SK-N-SH (cell line): ENCODE measurements at regions not wholly inside any gene's neighbourhood (a gene's known extent, or its start where the extent isn't known, plus 50 kb on each side); places are given as distances from the start of the nearest gene placed in this dataset.

ENCODE experiments used
- CTCF ChIA-PET: fragments of 300-600, 350-600 bp; formaldehyde crosslinking; extraction: SDS; loops from one replicate; lab custom pipeline; 2021; lab: Yijun Ruan, JAX
- POLR2A ChIA-PET: fragments of 350-600 bp; sonication (Branson Sonifier 250); formaldehyde crosslinking; extraction: SDS; loops from one replicate; lab custom pipeline; 2020; ENCODE audit warnings: antibody characterized with exemption, inconsistent platforms; lab: Yijun Ruan, JAX
- DNase-seq: peaks from one replicate; pipeline ENCODE4 v3.0.0; 2012
- H2AFZ ChIP-seq: fragments of 200-600 bp; sonication (generic); 2 replicates; pipeline ENCODE4 v1.8.1; 2016; ENCODE audit warnings: antibody characterized with exemption, mild to moderate bottlenecking, low read depth
- H3F3A ChIP-seq: fragments of 200-600 bp; sonication (generic); replicated peaks from 2 replicates; pipeline ENCODE3; 2016; ENCODE audit warnings: antibody characterized with exemption, mild to moderate bottlenecking; ENCODE audit not compliant: insufficient read depth
- H3K27ac ChIP-seq, 2 experiments: fragments of 200-500 bp in 1 of 2; fragments of 200-600 bp in 1 of 2; sonication (Bioruptor generic) in 1 of 2; sonication (generic), shearing (Covaris generic) in 1 of 2; 2 replicates each; pipeline versions ENCODE4 v1.5.1 to v1.6.1; 2014 to 2016; ENCODE audit warnings: low read depth in 2 of 2, inconsistent platforms in 1 of 2, low read length in 1 of 2, mild to moderate bottlenecking in 1 of 2, mixed read lengths in 1 of 2
- H3K27me3 ChIP-seq: fragments of 200-600 bp; sonication (generic), shearing (Covaris generic); 2 replicates; pipeline ENCODE4 v1.6.1; 2016; ENCODE audit warnings: mixed run types; ENCODE audit not compliant: insufficient read depth
- H3K36me3 ChIP-seq, 2 experiments: fragments of 200-500 bp in 1 of 2; fragments of 200-600 bp in 1 of 2; sonication (Bioruptor generic) in 1 of 2; sonication (generic) in 1 of 2; replicated peaks in 1 of 2; 2 replicates each; pipeline versions ENCODE3 to v1.5.1; 2014 to 2016; ENCODE audit warnings: low read length in 1 of 2, mild to moderate bottlenecking in 1 of 2; ENCODE audit not compliant: insufficient read depth in 2 of 2, control insufficient read depth in 1 of 2
- H3K4me1 ChIP-seq, 2 experiments: fragments of 200-500 bp in 1 of 2; fragments of 200-600 bp in 1 of 2; sonication (Bioruptor generic) in 1 of 2; sonication (generic), shearing (Covaris generic) in 1 of 2; 2 replicates each; pipeline versions ENCODE4 v1.5.1 to v1.6.1; 2014 to 2016; ENCODE audit warnings: low read depth in 1 of 2, low read length in 1 of 2, mixed run types in 1 of 2; ENCODE audit not compliant: insufficient read depth in 2 of 2, control insufficient read depth in 1 of 2
- H3K4me2 ChIP-seq: fragments of 200-600 bp; sonication (generic), shearing (Covaris generic); 2 replicates; pipeline ENCODE4 v1.6.1; 2017; ENCODE audit warnings: mixed run types
- H3K4me3 ChIP-seq, 2 experiments: fragments of 200-500 bp in 1 of 2; fragments of 200-600 bp in 1 of 2; sonication (Bioruptor generic) in 1 of 2; sonication (generic), shearing (Covaris generic) in 1 of 2; 2 replicates each; pipeline versions ENCODE4 v1.5.1 to v1.8.1; 2014 to 2016; ENCODE audit warnings: low read depth in 2 of 2, inconsistent platforms in 1 of 2, low read length in 1 of 2, mild to moderate bottlenecking in 1 of 2, mixed read lengths in 1 of 2, moderate library complexity in 1 of 2
- H3K79me2 ChIP-seq: fragments of 200-600 bp; sonication (generic); 2 replicates; pipeline ENCODE4 v1.8.1; 2017; ENCODE audit warnings: mild to moderate bottlenecking; ENCODE audit not compliant: insufficient read depth
- H3K9ac ChIP-seq: fragments of 200-600 bp; sonication (generic); 2 replicates; pipeline ENCODE4 v1.6.1; 2017; ENCODE audit warnings: mixed run types
- H3K9me2 ChIP-seq: fragments of 200-600 bp; sonication (generic); 2 replicates; pipeline ENCODE4 v1.6.1; 2017; ENCODE audit warnings: mixed run types
- H3K9me3 ChIP-seq: fragments of 200-600 bp; sonication (generic); 2 replicates; pipeline ENCODE4 v1.6.1; 2017; ENCODE audit warnings: mixed run types, mild to moderate bottlenecking, moderate library complexity
- H4K20me1 ChIP-seq: fragments of 200-600 bp; sonication (generic); 2 replicates; pipeline ENCODE4 v1.6.1; 2017; ENCODE audit warnings: mild to moderate bottlenecking, mixed run types; ENCODE audit not compliant: insufficient read depth
- FOSL2 ChIP-seq: IDR thresholded peaks from 2 replicates; pipeline ENCODE4 v1.4.0; 2012; ENCODE audit warnings: low read depth, mild to moderate bottlenecking, moderate library complexity, borderline replicate concordance
- FOXJ3 ChIP-seq: sonication (generic); formaldehyde crosslinking; IDR thresholded peaks from 2 replicates; pipeline ENCODE4 v1.5.1; 2020; ENCODE audit warnings: mild to moderate bottlenecking, missing genetic modification reagents
- FOXM1 ChIP-seq: IDR thresholded peaks from 2 replicates; pipeline ENCODE4 v1.4.0; 2012; ENCODE audit warnings: low read depth, mild to moderate bottlenecking
- MXI1 ChIP-seq: IDR thresholded peaks from 2 replicates; pipeline ENCODE4 v1.6.1; 2012; ENCODE audit warnings: mild to moderate bottlenecking, low read depth, low read length, improper control_type of control experiment
- NFIC ChIP-seq: IDR thresholded peaks from 2 replicates; pipeline ENCODE4 v1.4.0; 2012; ENCODE audit warnings: borderline replicate concordance
- PBX3 ChIP-seq: IDR thresholded peaks from 2 replicates; pipeline ENCODE4; 2012
- POLR2AphosphoS5 ChIP-seq: IDR thresholded peaks from 2 replicates; pipeline ENCODE4 v1.6.1; 2012; ENCODE audit warnings: low read depth, low read length
- RAD21 ChIP-seq: IDR thresholded peaks from 2 replicates; pipeline ENCODE4 v1.6.1; 2012; ENCODE audit warnings: mild to moderate bottlenecking, low read length
- RFX5 ChIP-seq: IDR thresholded peaks from 2 replicates; pipeline ENCODE4 v1.6.1; 2012; ENCODE audit warnings: mild to moderate bottlenecking, improper control_type of control experiment, low read length
- RXRA ChIP-seq: IDR thresholded peaks from 2 replicates; pipeline ENCODE4 v1.4.0; 2012; ENCODE audit warnings: low read depth, mild to moderate bottlenecking, borderline replicate concordance
- TCF12 ChIP-seq: IDR thresholded peaks from 2 replicates; pipeline ENCODE4 v1.4.0; 2012
- TEAD4 ChIP-seq: IDR thresholded peaks from 2 replicates; pipeline ENCODE4 v1.4.0; 2012; ENCODE audit warnings: mild to moderate bottlenecking, borderline replicate concordance; ENCODE audit not compliant: insufficient read depth
- USF1 ChIP-seq: IDR thresholded peaks from 2 replicates; pipeline ENCODE4 v1.4.0; 2012; ENCODE audit warnings: low read depth, borderline replicate concordance
- WGBS: methylation state at CpG from one replicate; pipeline ENCODE4 v1.1.6; 2017; ENCODE audit warnings: low lambda C conversion rate; 5-methylcytosine and 5-hydroxymethylcytosine counted together
- TF ChIP-seq, protein P1 (sequence below): IDR thresholded peaks from 2 replicates; pipeline ENCODE4 v1.4.0; 2012; ENCODE audit warnings: low read depth, borderline replicate concordance
- TF ChIP-seq, protein P2 (sequence below): fragments of 150-350 bp; IDR thresholded peaks from 2 replicates; pipeline ENCODE4 v1.6.1; 2017; ENCODE audit warnings: antibody characterized with exemption, low read length, low read depth, borderline replicate concordance

DNA sequence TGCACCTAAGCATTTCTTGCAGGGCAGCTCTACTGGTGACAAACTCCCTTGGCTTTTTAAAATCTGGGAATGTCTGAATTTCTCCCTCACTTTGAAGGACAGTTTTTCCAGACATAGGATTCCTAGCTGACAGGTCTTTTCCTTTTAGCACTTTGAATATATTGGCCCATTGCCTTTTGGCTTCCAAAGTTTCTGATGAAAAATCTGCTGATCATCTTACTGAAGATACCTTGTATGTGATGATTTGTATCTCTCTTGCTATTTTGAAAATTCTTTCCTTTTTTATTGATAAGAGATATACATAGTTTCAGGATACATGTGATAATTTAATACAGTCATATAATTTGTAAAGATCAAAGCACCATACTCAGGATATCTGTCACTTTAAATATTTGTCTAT lies 211.1 kb downstream of the ZIC5 start:
- no peaks in the 10 kb centered on the region for H3F3A ChIP-seq
- POLR2A ChIA-PET = no interaction called here

DNA sequence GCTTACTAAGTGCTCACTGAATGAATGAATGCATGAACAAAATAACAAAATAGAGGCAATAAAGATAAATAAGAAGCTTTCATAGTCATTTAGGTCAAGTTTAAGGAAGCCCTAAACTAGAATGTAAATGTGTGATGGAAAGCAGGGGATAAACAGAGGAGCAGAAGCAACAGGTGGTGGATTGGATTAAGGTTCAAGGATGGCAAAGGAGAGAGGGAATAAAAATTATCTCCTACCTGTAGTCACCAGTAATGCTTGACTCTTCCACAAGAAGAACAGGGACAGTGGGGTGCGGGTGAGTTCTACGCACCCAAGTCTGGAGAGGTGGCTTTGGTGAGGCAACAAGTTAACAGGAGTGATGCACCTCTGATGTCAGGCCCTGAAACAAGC lies 212.4 kb downstream of the ZIC5 start:
- 85% methylated on average over 2 of the region's 2 CpGs for WGBS
- ChIA-PET CTCF (interaction anchor here (1.2 kb wide), 1 partner anchor 17 kb away, joined by 3 read pairs; no protein-coding TSS in a partner anchor), POLR2A (no interaction called here)

More for the DNA sequence above, 211.1 kb downstream of the ZIC5 start:
- Histone ChIP-seq H3K4me3 (no peak overlapping the region), H3K36me3 (no peaks in the 10 kb centered on the region), H2AFZ (no peak overlapping the region), H3K27ac (no peak overlapping the region), H3K79me2 (no peaks in the 10 kb centered on the region), H3K9ac (no peak overlapping the region), H3K4me1 (no peaks in the 10 kb centered on the region), H4K20me1 (no peaks in the 10 kb centered on the region), H3K9me3 (peaks cover 4% of the 10 kb centered on the region; the same call in 1 of the 2 replicates), H3K9me2 (no peaks in the 10 kb centered on the region), H3K4me2 (no peak overlapping the region), H3K27me3 (no peaks in the 10 kb centered on the region)
- TF ChIP-seq, protein P1, sequence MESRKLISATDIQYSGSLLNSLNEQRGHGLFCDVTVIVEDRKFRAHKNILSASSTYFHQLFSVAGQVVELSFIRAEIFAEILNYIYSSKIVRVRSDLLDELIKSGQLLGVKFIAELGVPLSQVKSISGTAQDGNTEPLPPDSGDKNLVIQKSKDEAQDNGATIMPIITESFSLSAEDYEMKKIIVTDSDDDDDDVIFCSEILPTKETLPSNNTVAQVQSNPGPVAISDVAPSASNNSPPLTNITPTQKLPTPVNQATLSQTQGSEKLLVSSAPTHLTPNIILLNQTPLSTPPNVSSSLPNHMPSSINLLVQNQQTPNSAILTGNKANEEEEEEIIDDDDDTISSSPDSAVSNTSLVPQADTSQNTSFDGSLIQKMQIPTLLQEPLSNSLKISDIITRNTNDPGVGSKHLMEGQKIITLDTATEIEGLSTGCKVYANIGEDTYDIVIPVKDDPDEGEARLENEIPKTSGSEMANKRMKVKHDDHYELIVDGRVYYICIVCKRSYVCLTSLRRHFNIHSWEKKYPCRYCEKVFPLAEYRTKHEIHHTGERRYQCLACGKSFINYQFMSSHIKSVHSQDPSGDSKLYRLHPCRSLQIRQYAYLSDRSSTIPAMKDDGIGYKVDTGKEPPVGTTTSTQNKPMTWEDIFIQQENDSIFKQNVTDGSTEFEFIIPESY = no peak
- TF ChIP-seq PBX3 (no peak), USF1 (no peak), RAD21 (no peak), FOSL2 (no peak), NFIC (no peak), MXI1 (no peak), POLR2AphosphoS5 (no peak), TEAD4 (no peak)
- TF ChIP-seq, protein P2, sequence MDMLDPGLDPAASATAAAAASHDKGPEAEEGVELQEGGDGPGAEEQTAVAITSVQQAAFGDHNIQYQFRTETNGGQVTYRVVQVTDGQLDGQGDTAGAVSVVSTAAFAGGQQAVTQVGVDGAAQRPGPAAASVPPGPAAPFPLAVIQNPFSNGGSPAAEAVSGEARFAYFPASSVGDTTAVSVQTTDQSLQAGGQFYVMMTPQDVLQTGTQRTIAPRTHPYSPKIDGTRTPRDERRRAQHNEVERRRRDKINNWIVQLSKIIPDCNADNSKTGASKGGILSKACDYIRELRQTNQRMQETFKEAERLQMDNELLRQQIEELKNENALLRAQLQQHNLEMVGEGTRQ = no peak
- CTCF ChIA-PET = interaction anchor here (1.2 kb wide), 1 partner anchor 18 kb away, joined by 3 read pairs; no protein-coding TSS in a partner anchor
- no peak for DNase-seq

More for the DNA sequence above, 212.4 kb downstream of the ZIC5 start:
- Histone ChIP-seq H3K4me3 (no peak overlapping the region), H2AFZ (no peak overlapping the region), H3K27me3 (no peaks in the 10 kb centered on the region), H3K4me1 (no peaks in the 10 kb centered on the region), H3K4me2 (no peak overlapping the region), H3K36me3 (no peaks in the 10 kb centered on the region), H3K9me3 (no peaks in the 10 kb centered on the region), H3K27ac (no peak overlapping the region), H3K79me2 (no peaks in the 10 kb centered on the region), H3K9ac (no peak overlapping the region), H3K9me2 (no peaks in the 10 kb centered on the region), H3F3A (no peaks in the 10 kb centered on the region), H4K20me1 (no peaks in the 10 kb centered on the region)
- no peak for DNase-seq
- TF ChIP-seq FOXM1 = no peak
- no peak for TF ChIP-seq FOSL2
- TF ChIP-seq, protein P2 = no peak
- no peak for TF ChIP-seq RAD21
- no peak for TF ChIP-seq NFIC
- TF ChIP-seq RXRA = no peak
- no peak for TF ChIP-seq TEAD4
- no peak for TF ChIP-seq TCF12
- no peak for TF ChIP-seq FOXJ3
- no peak for TF ChIP-seq RFX5
- TF ChIP-seq PBX3 = no peak
- TF ChIP-seq MXI1 = no peak
